ENCODE measurements at regions not wholly inside any gene's neighbourhood (a gene's known extent, or its start where the extent isn't known, plus 50 kb on each side); places are given as distances from the start of the nearest gene placed in this dataset.

- ChIA-PET POLR2A (no interaction called here), CTCF (no interaction called here)
- Histone ChIP-seq H4K20me1 (replicated peaks; ENCODE audit: control insufficient read depth, extremely low read depth, insufficient read depth, low read length) (no peaks in the 10 kb centered on the region), H3K4me2 (ENCODE audit: insufficient read depth, low read length) (no peak overlapping the region), H3K79me2 (ENCODE audit: control insufficient read depth, insufficient read depth, low read length) (no peaks in the 10 kb centered on the region), H3K9me1 (replicated peaks; ENCODE audit: control insufficient read depth, extremely low read depth, insufficient read depth, low read length) (no peaks in the 10 kb centered on the region), H3K4me1 (ENCODE audit: control insufficient read depth, extremely low read depth, insufficient read depth, low read length) (no peaks in the 10 kb centered on the region), H3K27ac (ENCODE audit: insufficient read depth, low read depth, low read length) (no peak overlapping the region), H3K4me3 (replicated peaks in 1 of 3; ENCODE audit: insufficient read depth in 1 of 3, low read depth in 1 of 3, low read length in 3 of 3) (no peak overlapping the region), H3K36me3 (ENCODE audit: control insufficient read depth in 2 of 2, extremely low read depth in 1 of 2, insufficient read depth in 2 of 2, low read length in 2 of 2) (no peaks in the 10 kb centered on the region), H2AFZ (ENCODE audit: low read depth, low read length) (no peak overlapping the region), H3K27me3 (ENCODE audit: control insufficient read depth in 2 of 2, insufficient read depth in 2 of 2, low read length in 2 of 2) (no peaks in the 10 kb centered on the region), H3K9ac (replicated peaks; ENCODE audit: extremely low read depth, insufficient read depth, low read length) (no peak overlapping the region), H3K9me3 (replicated peaks; ENCODE audit: control insufficient read depth, insufficient read depth, low read length) (no peaks in the 10 kb centered on the region)
- intact Hi-C loops (cut with micrococcal nuclease), result no loop called here
- dilution Hi-C loops (cut with MboI; ENCODE audit: extremely low pct_ligation_motif_present, low sequenced_read_pairs), result no loop called here
- TF ChIP-seq FOS (IDR thresholded peaks at IDR 0.05; ENCODE audit: borderline replicate concordance, insufficient read depth, low read length), result no peak
- TF ChIP-seq, protein P1, sequence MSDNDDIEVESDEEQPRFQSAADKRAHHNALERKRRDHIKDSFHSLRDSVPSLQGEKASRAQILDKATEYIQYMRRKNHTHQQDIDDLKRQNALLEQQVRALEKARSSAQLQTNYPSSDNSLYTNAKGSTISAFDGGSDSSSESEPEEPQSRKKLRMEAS (IDR thresholded peaks at IDR 0.05; ENCODE audit: insufficient read depth, insufficient read length), result no peak
- no peak for TF ChIP-seq JUN (IDR thresholded peaks at IDR 0.05; ENCODE audit: borderline replicate concordance, insufficient read depth, insufficient read length, low read depth)
- no peak for TF ChIP-seq CTCF (IDR thresholded peaks at IDR 0.05; ENCODE audit: extremely low read depth in 1 of 2, insufficient read depth in 1 of 2, low read depth in 1 of 2, low read length in 2 of 2)
- no peak for TF ChIP-seq EZH2 (IDR thresholded peaks at IDR 0.05; ENCODE audit: borderline replicate concordance, low read depth, low read length, severe bottlenecking)
- TF ChIP-seq GATA2 (IDR thresholded peaks at IDR 0.05; ENCODE audit: insufficient read depth, insufficient read length, low read depth, low read length), result no peak
- TF ChIP-seq POLR2AphosphoS5 (IDR thresholded peaks at IDR 0.05; ENCODE audit: insufficient read depth, low read depth, low read length), result no peak
- TF ChIP-seq MYC (IDR thresholded peaks at IDR 0.05; ENCODE audit: low read depth, low read length), result no peak
- TF ChIP-seq POLR2A (IDR thresholded peaks at IDR 0.05; ENCODE audit: low read depth, low read length), result no peak
- no TSS peak for BruUV-seq (replicated peaks)
- no peak for FAIRE-seq
- DNase-seq (ENCODE audit: low read depth, low spot score), result no peak
Observed at GRCh38 chr5:23136958-23137357, 283.8 kb upstream of the CDH12 start.
